Smooth muscle cell (in vitro differentiated cells): ENCODE measurements at regions not wholly inside any gene's neighbourhood (a gene's known extent, or its start where the extent isn't known, plus 50 kb on each side); places are given as distances from the start of the nearest gene placed in this dataset.
"Not testable (repeated sequence)": the region's sequence is repeated elsewhere in the genome, so short reads cannot be mapped to it uniquely, and the experiment has no call there.

ENCODE experiments used
- DNase-seq: peaks from one replicate; lab custom pipeline; 2025; ENCODE audit not compliant: unreplicated experiment; lab: John Stamatoyannopoulos, UW
- H2AFZ ChIP-seq: fragments of 200-600 bp; sonication (generic); 2 replicates; pipeline ENCODE4 v1.6.0; 2016; ENCODE audit warnings: antibody characterized with exemption, low read depth, mild to moderate bottlenecking
- H3F3A ChIP-seq: fragments of 200-600 bp; sonication (generic); 2 replicates; pipeline ENCODE4 v1.6.0; 2017; ENCODE audit warnings: antibody characterized with exemption, low read depth
- H3K27ac ChIP-seq: fragments of 200-600 bp; sonication (generic); 2 replicates; pipeline ENCODE4 v1.5.1; 2016; ENCODE audit warnings: low read depth, mild to moderate bottlenecking
- H3K27me3 ChIP-seq: fragments of 200-600 bp; sonication (generic); 2 replicates; pipeline ENCODE4 v1.6.1; 2016; ENCODE audit warnings: low read depth, mild to moderate bottlenecking
- H3K36me3 ChIP-seq: fragments of 200-600 bp; sonication (generic); 2 replicates; pipeline ENCODE4 v1.5.1; 2016; ENCODE audit warnings: low read depth
- H3K4me1 ChIP-seq: fragments of 200-600 bp; sonication (generic); 2 replicates; pipeline ENCODE4 v1.5.1; 2016; ENCODE audit warnings: low read depth
- H3K4me2 ChIP-seq: fragments of 200-600 bp; sonication (generic); 2 replicates; pipeline ENCODE4 v1.6.0; 2016; ENCODE audit warnings: mild to moderate bottlenecking
- H3K4me3 ChIP-seq: fragments of 200-600 bp; sonication (generic); 2 replicates; pipeline ENCODE4 v1.5.1; 2016; ENCODE audit warnings: mild to moderate bottlenecking
- H3K79me2 ChIP-seq: fragments of 200-600 bp; sonication (generic); 2 replicates; pipeline ENCODE4 v1.6.0; 2016; ENCODE audit warnings: low read depth, mild to moderate bottlenecking
- H3K9ac ChIP-seq: fragments of 200-600 bp; sonication (generic); 2 replicates; pipeline ENCODE4 v1.6.0; 2016; ENCODE audit warnings: low read depth
- H3K9me3 ChIP-seq: fragments of 200-600 bp; sonication (generic); replicated peaks from 2 replicates; pipeline ENCODE4 v1.5.1; 2016; ENCODE audit warnings: low read depth
- H4K20me1 ChIP-seq: fragments of 200-600 bp; sonication (generic); 2 replicates; pipeline ENCODE4 v1.6.0; 2016; ENCODE audit warnings: low read depth
- WGBS: methylation state at CpG from one replicate; pipeline ENCODE4 v1.1.7; 2016; ENCODE audit warnings: low lambda C conversion rate; 5-methylcytosine and 5-hydroxymethylcytosine counted together
- TF ChIP-seq, protein P1 (sequence below): fragments of 200-600 bp; sonication (generic); IDR thresholded peaks from 2 replicates; pipeline ENCODE4 v1.5.1; 2017; ENCODE audit warnings: borderline replicate concordance, mild to moderate bottlenecking, antibody characterized with exemption; ENCODE audit not compliant: insufficient read depth, poor library complexity, severe bottlenecking

DNA sequence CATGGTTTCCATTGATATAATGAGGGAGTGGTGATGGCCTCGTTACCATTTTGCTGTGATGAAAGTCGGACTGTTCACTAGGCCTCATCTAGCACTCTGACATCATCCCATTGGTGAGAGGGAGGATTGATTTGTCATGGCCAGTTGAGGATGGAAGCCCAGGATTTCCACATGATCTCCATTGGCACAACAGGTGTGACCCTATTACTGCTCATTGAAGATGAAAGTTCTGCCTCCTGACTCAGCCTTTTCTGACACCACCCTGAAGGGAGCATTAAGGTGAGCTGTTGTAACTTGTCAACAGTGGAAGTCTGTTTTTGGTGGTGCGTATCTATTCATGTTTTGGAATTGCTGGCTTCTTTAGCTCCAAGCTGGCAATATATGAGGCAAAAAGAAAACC, 144.2 kb downstream of the PABPC4L start:
- TF ChIP-seq, protein P1, sequence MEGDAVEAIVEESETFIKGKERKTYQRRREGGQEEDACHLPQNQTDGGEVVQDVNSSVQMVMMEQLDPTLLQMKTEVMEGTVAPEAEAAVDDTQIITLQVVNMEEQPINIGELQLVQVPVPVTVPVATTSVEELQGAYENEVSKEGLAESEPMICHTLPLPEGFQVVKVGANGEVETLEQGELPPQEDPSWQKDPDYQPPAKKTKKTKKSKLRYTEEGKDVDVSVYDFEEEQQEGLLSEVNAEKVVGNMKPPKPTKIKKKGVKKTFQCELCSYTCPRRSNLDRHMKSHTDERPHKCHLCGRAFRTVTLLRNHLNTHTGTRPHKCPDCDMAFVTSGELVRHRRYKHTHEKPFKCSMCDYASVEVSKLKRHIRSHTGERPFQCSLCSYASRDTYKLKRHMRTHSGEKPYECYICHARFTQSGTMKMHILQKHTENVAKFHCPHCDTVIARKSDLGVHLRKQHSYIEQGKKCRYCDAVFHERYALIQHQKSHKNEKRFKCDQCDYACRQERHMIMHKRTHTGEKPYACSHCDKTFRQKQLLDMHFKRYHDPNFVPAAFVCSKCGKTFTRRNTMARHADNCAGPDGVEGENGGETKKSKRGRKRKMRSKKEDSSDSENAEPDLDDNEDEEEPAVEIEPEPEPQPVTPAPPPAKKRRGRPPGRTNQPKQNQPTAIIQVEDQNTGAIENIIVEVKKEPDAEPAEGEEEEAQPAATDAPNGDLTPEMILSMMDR = no peak
- WGBS = 77% methylated on average over 3 of the region's 3 CpGs

DNA sequence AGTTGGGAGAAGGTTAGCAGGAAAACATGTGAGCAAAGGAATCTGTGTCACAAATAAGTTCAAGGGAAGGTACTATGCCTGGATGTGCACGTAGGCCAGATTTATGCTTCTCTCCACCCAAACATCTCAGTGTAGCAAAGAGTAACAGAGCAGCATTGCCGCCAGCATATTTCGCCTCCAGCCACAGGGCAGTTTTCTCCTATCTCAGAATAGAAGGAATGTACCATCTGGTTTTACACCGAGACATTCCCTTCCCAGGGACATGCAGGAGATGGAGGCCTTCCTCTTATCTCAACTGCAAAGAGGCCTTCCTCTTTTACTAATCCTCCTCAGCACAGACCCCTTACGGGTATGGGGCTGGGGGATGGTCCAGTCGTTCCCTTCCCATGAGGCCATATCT, 155.4 kb downstream of the PABPC4L start:
- H3K27ac ChIP-seq = peak overlapping the region; percentile 55
- not testable (repeated sequence) for H3K4me3 ChIP-seq, H3K9me3 ChIP-seq, H4K20me1 ChIP-seq, H3K79me2 ChIP-seq, DNase-seq, H3K9ac ChIP-seq, H3K4me2 ChIP-seq, H3K36me3 ChIP-seq, H3K4me1 ChIP-seq, H3K27me3 ChIP-seq, H3F3A ChIP-seq
- WGBS = 30% methylated on average over 6 of the region's 6 CpGs
- H2AFZ ChIP-seq = peak overlapping the region; percentile 70

More for the DNA sequence above, 144.2 kb downstream of the PABPC4L start:
- no peak for DNase-seq
- Histone ChIP-seq H3K4me2 (no peak overlapping the region), H3K4me1 (no peaks in the 10 kb centered on the region), H3K27me3 (no peaks in the 10 kb centered on the region), H3K9ac (no peak overlapping the region), H3K9me3 (no peaks in the 10 kb centered on the region), H3K79me2 (no peaks in the 10 kb centered on the region), H3F3A (no peaks in the 10 kb centered on the region), H3K4me3 (no peak overlapping the region), H2AFZ (no peak overlapping the region), H3K27ac (no peak overlapping the region), H3K36me3 (no peaks in the 10 kb centered on the region), H4K20me1 (no peaks in the 10 kb centered on the region)

DNA sequence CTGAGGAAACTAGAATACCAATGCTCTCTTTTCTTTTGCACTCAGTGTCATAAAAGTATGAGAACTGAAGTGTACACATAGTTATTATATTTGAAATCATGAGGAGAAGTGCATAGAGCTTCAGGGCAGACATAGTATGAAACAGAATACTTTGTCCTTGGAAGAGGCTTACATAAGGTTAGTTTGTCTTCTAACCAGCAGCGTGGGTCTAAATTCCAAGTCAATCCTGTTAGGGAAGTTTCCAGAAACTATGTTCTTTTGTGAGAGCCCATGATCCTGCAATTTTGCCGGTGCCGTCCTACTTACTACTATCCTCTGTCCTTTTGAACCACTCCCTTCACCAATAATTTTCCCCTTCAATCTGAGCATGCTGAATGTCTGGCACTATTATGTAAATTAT, 156.2 kb downstream of the PABPC4L start:
- Histone ChIP-seq H3K4me2 (peak overlapping the region; percentile 7), H3K36me3 (no peaks in the 10 kb centered on the region), H3K4me3 (no peak overlapping the region), H3K79me2 (peaks cover 5% of the 10 kb centered on the region), H3K27me3 (no peaks in the 10 kb centered on the region), H3K9me3 (no peaks in the 10 kb centered on the region), H2AFZ (peak overlapping the region; percentile 70), H3F3A (peaks cover 8% of the 10 kb centered on the region), H3K9ac (no peak overlapping the region), H3K4me1 (no peaks in the 10 kb centered on the region), H4K20me1 (no peaks in the 10 kb centered on the region), H3K27ac (peak overlapping the region; percentile 55)
- no peak for DNase-seq
- TF ChIP-seq, protein P1 = no peak
- WGBS = 68% methylated on average over 3 of the region's 3 CpGs

DNA sequence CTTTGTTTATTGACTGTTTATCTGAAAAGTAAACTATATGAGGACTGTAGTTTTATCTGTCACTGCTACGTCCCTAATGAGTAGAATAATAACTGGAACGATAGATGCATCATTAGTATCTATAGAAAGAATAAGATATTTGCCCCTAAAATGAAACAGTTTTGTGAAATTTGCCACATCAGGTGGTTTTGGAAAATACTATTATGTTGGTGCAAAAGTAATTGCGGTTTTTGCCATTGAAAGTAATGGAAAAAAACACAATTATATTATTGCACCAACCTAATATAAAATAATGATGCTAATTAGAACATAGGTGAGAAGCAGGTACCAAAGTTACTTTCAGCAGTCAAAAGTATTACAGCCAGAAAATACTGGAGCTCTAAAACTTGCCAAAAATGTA, 158.3 kb downstream of the PABPC4L start:
- Histone ChIP-seq H3K27me3 (no peaks in the 10 kb centered on the region), H3K9ac (no peak overlapping the region), H4K20me1 (no peaks in the 10 kb centered on the region), H3K9me3 (no peaks in the 10 kb centered on the region), H3K4me3 (no peak overlapping the region), H3K4me1 (no peaks in the 10 kb centered on the region), H3K27ac (no peak overlapping the region), H3K36me3 (no peaks in the 10 kb centered on the region), H3F3A (peaks cover 8% of the 10 kb centered on the region), H3K79me2 (peaks cover 5% of the 10 kb centered on the region), H3K4me2 (no peak overlapping the region), H2AFZ (no peak overlapping the region)
- 75% methylated on average over 3 of the region's 3 CpGs for WGBS
- TF ChIP-seq, protein P1 = no peak
- DNase-seq = no peak
